ENCODE measurements at regions not wholly inside any gene's neighbourhood (a gene's known extent, or its start where the extent isn't known, plus 50 kb on each side); places are given as distances from the start of the nearest gene placed in this dataset.
"Not testable (repeated sequence)": the region's sequence is repeated elsewhere in the genome, so short reads cannot be mapped to it uniquely, and the experiment has no call there.

DNA sequence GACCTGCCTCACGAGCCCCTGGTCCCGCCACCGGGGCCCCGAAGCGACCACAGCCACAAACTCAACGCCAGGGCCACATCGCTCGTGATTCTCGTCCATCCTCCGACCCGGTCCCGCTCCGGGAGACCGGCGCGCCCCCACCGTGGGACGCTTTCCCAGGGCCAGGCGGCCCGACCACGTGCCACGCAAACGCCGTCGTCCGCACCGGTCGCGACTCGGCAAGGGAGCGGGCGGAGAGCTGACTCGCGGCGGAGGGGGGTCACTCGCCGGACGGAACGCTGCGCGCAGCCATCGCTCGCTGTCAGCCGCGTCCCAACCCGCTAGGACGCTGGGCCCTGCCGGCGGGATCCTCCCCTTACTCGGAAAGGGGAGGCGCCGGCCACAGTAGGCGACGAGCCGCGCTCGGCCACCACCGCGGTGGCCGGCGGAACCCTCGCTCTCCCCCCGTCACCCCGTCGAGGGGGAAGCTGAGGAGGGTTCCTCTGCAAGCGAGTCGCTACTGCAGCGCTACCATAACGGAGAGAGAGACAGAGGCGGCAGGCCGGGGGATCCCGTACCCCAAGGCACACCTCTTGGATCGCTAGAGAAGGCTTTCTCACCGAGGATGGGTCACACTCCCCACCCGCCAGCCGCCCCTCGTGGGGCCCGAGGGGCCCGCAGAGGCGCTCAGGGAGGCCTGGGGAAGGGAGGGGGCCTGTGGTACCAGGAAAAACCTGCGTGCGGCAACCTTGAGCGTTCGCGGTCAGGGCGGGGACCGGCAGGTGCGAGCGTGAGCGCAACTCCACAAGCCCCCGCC, 511.8 kb upstream of the ZNF337 start:
- DNase-seq (ENCODE audit: low spot score) = peak; percentile 18
- Mint-ChIP-seq H3K36me3 (ENCODE audit: low read depth) (peaks cover 10% of the 10 kb centered on the region), H3K27me3 (ENCODE audit: insufficient read depth) (peaks cover 20% of the 10 kb centered on the region), H3K4me1 (ENCODE audit: low read depth) (peaks cover 14% of the 10 kb centered on the region), H3K4me3 (peak overlapping the region; percentile 47), H3K9me3 (peaks cover 11% of the 10 kb centered on the region), H3K27ac (no peak overlapping the region)
- intact Hi-C loops (cut with micrococcal nuclease) = loop anchor here (5.0 kb wide), 1 partner anchor 89 kb away; no protein-coding TSS in a partner anchor

DNA sequence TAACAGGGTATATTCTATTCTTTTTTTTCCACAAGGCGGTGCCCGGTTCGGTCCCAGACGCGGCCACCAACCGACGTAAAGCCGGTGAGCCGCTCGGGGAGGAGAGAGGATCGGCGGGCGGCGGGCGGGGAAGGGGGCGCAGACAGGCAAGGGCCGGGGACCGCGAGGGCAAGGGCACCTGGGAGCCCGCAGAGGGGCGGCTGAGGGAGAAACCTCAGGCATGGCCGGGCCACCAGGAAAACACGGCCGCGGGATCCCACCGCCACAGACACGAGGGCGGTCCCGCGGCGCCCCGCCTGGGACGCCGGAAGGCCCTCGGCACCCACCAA, 511.3 kb upstream of the ZNF337 start:
- intact Hi-C loops (cut with micrococcal nuclease) = loop anchor here (5.0 kb wide), 1 partner anchor 89 kb away; no protein-coding TSS in a partner anchor
- peaks cover 20% of the 10 kb centered on the region for H3K27me3 Mint-ChIP-seq (ENCODE audit: insufficient read depth)
- H3K27ac Mint-ChIP-seq = peak overlapping the region; percentile 44
- DNase-seq (ENCODE audit: low spot score); H3K4me1 Mint-ChIP-seq (ENCODE audit: low read depth): not testable (repeated sequence)
- H3K36me3 Mint-ChIP-seq (ENCODE audit: low read depth) = peaks cover 10% of the 10 kb centered on the region
- peaks cover 13% of the 10 kb centered on the region for H3K9me3 Mint-ChIP-seq
- peak overlapping the region; percentile 73 for H3K4me3 Mint-ChIP-seq

DNA sequence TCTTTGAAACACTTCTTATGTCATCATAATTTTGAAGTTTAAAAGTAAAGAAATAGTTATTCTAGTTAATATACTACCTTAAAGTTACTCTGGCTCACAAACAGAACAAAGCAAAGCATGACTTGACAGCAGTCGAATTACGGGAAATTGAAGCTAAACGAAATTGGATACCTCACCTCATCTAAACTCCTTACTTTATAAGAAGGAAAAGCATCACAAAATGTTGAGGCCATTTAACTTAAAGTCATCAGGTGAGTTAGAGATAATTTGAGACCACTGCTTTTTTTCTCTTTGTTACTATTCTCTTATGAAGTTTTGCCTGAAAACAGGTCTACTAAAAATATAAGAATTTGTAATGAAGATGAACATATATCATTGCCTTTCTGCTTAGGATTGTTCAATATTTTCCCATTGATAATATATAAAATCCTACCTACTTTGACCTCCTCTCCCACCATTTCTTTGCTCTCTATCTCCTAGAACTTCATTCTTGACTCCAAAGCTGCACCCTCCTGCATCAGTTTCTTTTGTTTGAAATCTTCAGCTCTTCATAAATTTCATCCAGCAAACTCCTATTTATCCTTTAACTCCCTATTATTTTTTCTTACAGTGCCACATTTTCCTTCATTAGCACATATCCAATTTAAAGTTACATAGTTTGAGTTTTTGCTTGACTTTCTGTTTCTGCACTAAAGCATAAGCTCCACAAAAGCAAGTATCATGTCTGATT, 510.7 kb upstream of the ZNF337 start:
- no peak for DNase-seq (ENCODE audit: low spot score)
- peaks cover 10% of the 10 kb centered on the region for H3K36me3 Mint-ChIP-seq (ENCODE audit: low read depth)
- H3K4me1 Mint-ChIP-seq (ENCODE audit: low read depth) = peaks cover 9% of the 10 kb centered on the region
- intact Hi-C loops (cut with micrococcal nuclease) = loop anchor here (5.0 kb wide), 1 partner anchor 90 kb away; no protein-coding TSS in a partner anchor
- peak overlapping the region; percentile 44 for H3K27ac Mint-ChIP-seq
- H3K4me3 Mint-ChIP-seq = peak overlapping the region; percentile 73
- H3K27me3 Mint-ChIP-seq (ENCODE audit: insufficient read depth) = peaks cover 22% of the 10 kb centered on the region
- peaks cover 18% of the 10 kb centered on the region for H3K9me3 Mint-ChIP-seq

DNA sequence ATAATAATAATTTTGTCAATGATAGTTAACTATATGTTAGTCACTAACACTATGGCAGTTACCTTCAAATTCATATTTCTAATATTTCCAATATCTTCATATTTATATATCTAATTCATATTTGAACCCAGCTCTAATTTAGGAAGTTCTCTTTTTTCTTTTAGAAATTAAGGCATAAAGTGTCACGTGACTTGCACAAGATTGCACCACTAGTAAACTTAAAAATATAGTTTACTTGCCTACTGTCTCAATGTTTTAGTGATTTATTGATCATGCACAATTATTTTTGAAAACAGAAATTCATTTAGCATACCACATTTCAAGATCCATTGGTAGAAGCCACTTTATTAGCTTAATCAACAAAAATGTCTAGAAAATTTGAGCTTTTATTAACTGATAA, 508.7 kb upstream of the ZNF337 start:
- intact Hi-C loops (cut with micrococcal nuclease) = loop anchor here (5.0 kb wide), 1 partner anchor 92 kb away; no protein-coding TSS in a partner anchor
- Mint-ChIP-seq H3K9me3 (peaks cover 33% of the 10 kb centered on the region), H3K4me1 (ENCODE audit: low read depth) (peaks cover 8% of the 10 kb centered on the region), H3K27ac (no peak overlapping the region), H3K36me3 (ENCODE audit: low read depth) (peaks cover 10% of the 10 kb centered on the region), H3K4me3 (no peak overlapping the region), H3K27me3 (ENCODE audit: insufficient read depth) (peaks cover 22% of the 10 kb centered on the region)
- DNase-seq (ENCODE audit: low spot score) = no peak

DNA sequence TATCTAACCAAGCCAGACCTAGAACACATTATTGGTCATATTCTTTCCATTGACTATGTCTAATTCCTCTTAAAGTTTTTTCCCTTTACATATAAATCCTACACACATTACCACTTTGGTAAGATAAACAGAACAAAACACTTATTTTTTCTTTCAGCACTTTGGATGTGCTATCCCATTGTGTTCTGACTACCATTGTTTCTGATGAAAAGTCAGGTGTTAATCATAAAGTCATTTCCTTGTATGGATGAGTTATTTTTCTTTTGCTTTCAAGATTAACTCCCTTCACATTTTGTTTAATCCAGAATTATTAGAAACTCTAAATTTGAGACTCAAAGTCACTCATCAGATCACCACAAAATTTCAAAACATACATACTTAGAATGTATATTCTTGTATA, 504.4 kb upstream of the ZNF337 start:
- H3K27me3 Mint-ChIP-seq (ENCODE audit: insufficient read depth); intact Hi-C loops (cut with micrococcal nuclease); H3K4me3 Mint-ChIP-seq; H3K36me3 Mint-ChIP-seq (ENCODE audit: low read depth); H3K27ac Mint-ChIP-seq; H3K4me1 Mint-ChIP-seq (ENCODE audit: low read depth); DNase-seq (ENCODE audit: low spot score): not testable (repeated sequence)
- H3K9me3 Mint-ChIP-seq = peaks cover 28% of the 10 kb centered on the region

DNA sequence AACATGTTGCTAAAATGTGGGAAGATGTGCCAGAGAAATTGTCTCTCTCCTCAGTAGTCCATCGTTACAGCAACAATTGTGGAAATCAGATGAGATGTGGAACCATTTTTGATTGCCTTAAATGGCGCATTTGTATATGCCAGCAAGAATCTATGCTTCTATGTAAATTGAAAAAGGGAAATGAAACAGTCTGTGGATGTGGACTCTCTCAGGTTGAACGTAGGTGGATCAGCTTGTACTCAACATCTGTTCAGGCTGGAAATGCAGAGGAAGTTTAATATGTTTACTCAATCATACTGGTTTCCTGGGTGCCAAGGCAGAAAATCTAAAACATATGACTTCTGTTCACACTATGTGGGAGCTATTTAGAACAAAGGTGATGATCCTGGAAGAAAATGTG, 490.7 kb upstream of the ZNF337 start:
- H3K9me3 Mint-ChIP-seq; H3K36me3 Mint-ChIP-seq (ENCODE audit: low read depth); H3K4me3 Mint-ChIP-seq; H3K27ac Mint-ChIP-seq; DNase-seq (ENCODE audit: low spot score); H3K27me3 Mint-ChIP-seq (ENCODE audit: insufficient read depth); intact Hi-C loops (cut with micrococcal nuclease); H3K4me1 Mint-ChIP-seq (ENCODE audit: low read depth): not testable (repeated sequence)

DNA sequence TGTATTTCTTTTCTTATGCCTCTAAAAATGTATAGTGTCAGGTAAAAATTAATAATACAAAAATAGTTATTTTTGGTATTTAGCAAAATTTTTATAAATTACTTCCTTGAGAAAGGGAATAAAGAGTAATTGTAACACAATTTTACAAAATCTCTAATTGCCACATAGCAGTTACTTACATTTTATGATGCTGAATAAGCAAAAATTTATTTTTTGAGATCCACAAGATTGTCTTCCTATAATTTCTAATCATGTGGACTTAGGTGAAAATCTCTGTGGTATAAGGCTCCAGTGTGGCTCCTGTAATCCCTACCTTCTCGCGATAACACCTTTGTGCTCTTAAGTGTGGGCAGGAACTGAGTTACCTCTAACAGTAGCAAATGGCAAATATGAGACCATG, 487.1 kb upstream of the ZNF337 start:
- intact Hi-C loops (cut with micrococcal nuclease); H3K9me3 Mint-ChIP-seq; H3K27me3 Mint-ChIP-seq (ENCODE audit: insufficient read depth); H3K4me3 Mint-ChIP-seq; H3K36me3 Mint-ChIP-seq (ENCODE audit: low read depth); H3K4me1 Mint-ChIP-seq (ENCODE audit: low read depth); DNase-seq (ENCODE audit: low spot score); H3K27ac Mint-ChIP-seq: not testable (repeated sequence)

DNA sequence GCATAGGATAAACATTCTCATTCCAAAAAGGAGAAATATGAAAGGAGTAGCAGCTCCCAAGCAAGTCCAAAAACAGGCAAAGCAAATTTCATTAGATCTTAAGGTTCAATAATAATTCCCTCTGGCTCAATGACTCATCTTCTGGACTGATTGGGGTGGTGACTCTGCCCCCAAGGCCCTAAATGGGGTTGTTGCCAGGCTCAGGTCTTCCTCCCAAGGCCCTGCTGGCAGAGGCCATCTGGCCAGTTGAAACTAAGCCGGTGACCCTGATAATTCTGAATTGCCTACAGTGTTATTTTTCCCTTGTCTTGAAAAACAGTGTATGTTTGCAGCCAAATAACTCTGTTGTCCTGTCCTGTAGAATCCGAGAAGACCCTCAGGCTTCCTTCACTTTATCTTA, 484.7 kb upstream of the ZNF337 start:
- H3K27me3 Mint-ChIP-seq (ENCODE audit: insufficient read depth); DNase-seq (ENCODE audit: low spot score); H3K27ac Mint-ChIP-seq; intact Hi-C loops (cut with micrococcal nuclease); H3K9me3 Mint-ChIP-seq; H3K4me1 Mint-ChIP-seq (ENCODE audit: low read depth); H3K36me3 Mint-ChIP-seq (ENCODE audit: low read depth); H3K4me3 Mint-ChIP-seq: not testable (repeated sequence)

DNA sequence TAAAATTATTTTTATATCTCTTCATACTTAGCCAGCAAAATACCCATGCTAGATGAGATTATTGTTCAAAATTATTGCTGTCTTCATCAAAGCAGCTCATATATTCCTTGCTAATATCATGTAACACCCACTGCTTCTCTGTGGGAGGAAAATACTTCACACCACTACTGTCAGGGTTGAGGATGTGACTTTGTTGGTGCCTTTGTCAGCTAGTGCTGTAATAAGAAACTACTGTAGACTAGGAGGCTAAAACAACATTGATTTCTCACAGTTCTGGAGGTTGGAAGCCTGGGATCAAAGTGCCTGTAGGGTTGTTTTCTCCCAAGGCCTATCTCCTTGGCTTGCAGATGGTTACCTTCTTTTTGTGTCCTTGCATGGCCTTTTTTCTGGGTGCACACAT, 475.2 kb upstream of the ZNF337 start:
- H3K9me3 Mint-ChIP-seq = not testable (repeated sequence)

DNA sequence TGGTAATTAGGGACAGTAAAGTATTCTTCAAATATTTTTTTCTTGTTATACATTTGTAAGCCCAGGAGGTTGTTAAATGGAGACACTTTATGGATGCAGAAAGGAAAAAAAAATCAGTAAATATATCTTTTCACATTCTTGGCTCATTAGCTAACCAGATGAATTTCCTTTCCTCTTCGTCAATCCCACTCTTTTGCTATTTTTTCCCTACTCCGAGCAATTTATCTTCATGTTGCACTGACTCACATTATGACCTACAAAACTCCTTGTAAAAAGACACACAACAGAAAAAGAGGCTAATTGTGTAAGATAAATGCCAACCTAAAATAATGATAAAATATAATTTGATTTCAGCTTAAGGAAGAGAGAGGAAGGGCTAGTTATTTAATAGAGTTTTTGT, 472.9 kb upstream of the ZNF337 start:
- Mint-ChIP-seq H3K9me3 (no peaks in the 10 kb centered on the region), H3K4me1 (ENCODE audit: low read depth) (no peaks in the 10 kb centered on the region), H3K27ac (no peak overlapping the region), H3K27me3 (ENCODE audit: insufficient read depth) (peaks cover 3% of the 10 kb centered on the region), H3K4me3 (no peak overlapping the region), H3K36me3 (ENCODE audit: low read depth) (no peaks in the 10 kb centered on the region)
- intact Hi-C loops (cut with micrococcal nuclease) = no loop called here
- no peak for DNase-seq (ENCODE audit: low spot score)

More for the DNA sequence above, 475.2 kb upstream of the ZNF337 start:
- H3K36me3 Mint-ChIP-seq (ENCODE audit: low read depth); H3K27ac Mint-ChIP-seq; H3K4me3 Mint-ChIP-seq; DNase-seq (ENCODE audit: low spot score); intact Hi-C loops (cut with micrococcal nuclease); H3K27me3 Mint-ChIP-seq (ENCODE audit: insufficient read depth); H3K4me1 Mint-ChIP-seq (ENCODE audit: low read depth): not testable (repeated sequence)

DNA sequence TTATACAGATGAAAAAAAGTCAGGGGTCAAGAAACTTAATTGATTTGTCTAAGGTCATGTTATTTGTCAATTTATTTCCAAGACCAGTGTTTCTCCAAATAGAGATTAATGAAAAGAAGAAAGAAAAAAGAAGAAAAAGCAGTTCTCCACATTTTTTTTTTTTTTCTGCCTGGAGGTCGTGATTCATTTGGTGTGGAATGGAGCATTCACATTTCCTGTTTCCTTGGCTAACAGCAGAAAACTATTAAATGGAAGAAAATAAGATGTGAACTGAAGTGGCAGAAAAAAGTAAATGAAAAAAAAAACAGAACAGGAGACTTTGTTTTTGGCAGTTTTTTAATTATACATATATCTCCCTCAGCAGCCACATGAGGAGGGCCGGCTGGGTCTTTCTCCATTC, 470.8 kb upstream of the ZNF337 start:
- no peak overlapping the region for H3K4me3 Mint-ChIP-seq
- DNase-seq (ENCODE audit: low spot score) = no peak
- no peaks in the 10 kb centered on the region for H3K9me3 Mint-ChIP-seq
- H3K27ac Mint-ChIP-seq = no peak overlapping the region
- H3K27me3 Mint-ChIP-seq (ENCODE audit: insufficient read depth) = peaks cover 3% of the 10 kb centered on the region
- H3K36me3 Mint-ChIP-seq (ENCODE audit: low read depth) = no peaks in the 10 kb centered on the region
- H3K4me1 Mint-ChIP-seq (ENCODE audit: low read depth) = no peaks in the 10 kb centered on the region
- intact Hi-C loops (cut with micrococcal nuclease) = no loop called here

DNA sequence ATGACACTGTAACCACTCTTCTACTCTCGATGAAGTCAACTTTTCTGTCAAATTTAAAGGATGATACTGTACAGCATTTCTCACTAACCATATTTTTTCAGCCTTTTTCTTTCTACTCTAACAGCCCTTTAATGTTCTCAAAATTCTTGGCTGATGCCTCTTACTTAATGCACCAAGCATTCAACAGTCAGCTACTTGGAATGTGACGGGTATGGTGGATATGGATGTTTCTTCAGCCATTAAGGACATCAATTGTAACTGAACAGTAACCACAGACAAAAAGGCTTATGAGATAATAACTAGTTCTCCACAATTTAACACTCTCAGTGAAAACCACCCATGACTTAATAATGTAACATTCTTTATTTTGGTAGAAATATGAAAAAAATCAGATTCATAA, 467.2 kb upstream of the ZNF337 start:
- H3K9me3 Mint-ChIP-seq = no peaks in the 10 kb centered on the region
- no peak for DNase-seq (ENCODE audit: low spot score)
- intact Hi-C loops (cut with micrococcal nuclease) = no loop called here
- H3K27me3 Mint-ChIP-seq (ENCODE audit: insufficient read depth) = peaks cover 3% of the 10 kb centered on the region
- no peaks in the 10 kb centered on the region for H3K4me1 Mint-ChIP-seq (ENCODE audit: low read depth)
- H3K36me3 Mint-ChIP-seq (ENCODE audit: low read depth) = no peaks in the 10 kb centered on the region
- no peak overlapping the region for H3K27ac Mint-ChIP-seq
- no peak overlapping the region for H3K4me3 Mint-ChIP-seq

DNA sequence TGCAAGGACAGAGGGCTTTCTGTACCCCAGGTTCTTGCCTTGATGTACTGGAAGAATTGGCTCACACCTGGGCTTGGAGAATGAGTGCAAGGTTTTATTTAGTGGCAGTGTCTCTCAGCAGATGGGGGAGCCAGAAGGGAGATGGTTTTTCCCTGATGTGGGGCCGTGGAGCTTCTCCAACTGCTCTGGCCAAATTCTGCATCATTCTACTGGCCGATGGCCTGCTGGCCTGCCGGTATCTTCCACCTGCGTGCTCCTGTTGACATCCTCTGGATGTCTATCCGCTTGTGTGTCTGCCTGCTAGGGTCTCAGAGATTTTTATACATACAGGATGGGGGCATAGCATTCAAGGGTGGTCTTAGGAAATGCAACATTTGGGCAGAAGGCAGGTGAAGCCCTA, 466.5 kb upstream of the ZNF337 start:
- H3K36me3 Mint-ChIP-seq (ENCODE audit: low read depth); H3K4me1 Mint-ChIP-seq (ENCODE audit: low read depth); H3K9me3 Mint-ChIP-seq; intact Hi-C loops (cut with micrococcal nuclease); H3K4me3 Mint-ChIP-seq; DNase-seq (ENCODE audit: low spot score); H3K27me3 Mint-ChIP-seq (ENCODE audit: insufficient read depth); H3K27ac Mint-ChIP-seq: not testable (repeated sequence)
